ENCODE measurements at regions not wholly inside any gene's neighbourhood (a gene's known extent, or its start where the extent isn't known, plus 50 kb on each side); places are given as distances from the start of the nearest gene placed in this dataset.
"Not testable (repeated sequence)": the region's sequence is repeated elsewhere in the genome, so short reads cannot be mapped to it uniquely, and the experiment has no call there.

- no peak for DNase-seq
Measured at GRCh38 chrX:125507119-125507518, 187.4 kb downstream of the TEX13C start.

DNA sequence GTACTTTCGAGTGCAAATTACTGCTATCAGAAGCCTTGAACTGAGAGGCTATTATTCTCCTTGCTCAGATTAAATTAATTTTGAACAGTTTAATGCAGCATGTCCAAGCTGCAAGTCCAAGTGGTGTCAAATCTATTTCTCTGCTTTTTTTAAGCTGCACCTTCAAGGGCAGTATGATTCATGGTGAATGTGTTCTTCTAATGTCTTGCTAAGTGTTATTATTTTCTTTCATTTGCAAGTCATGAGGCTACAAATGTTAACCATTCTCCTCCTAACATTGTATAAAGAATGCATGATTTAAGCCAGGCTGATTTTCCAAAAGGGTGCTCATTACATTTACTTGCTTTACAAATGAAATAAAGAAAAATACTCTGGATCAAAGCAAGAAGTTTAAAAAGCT, 200.4 kb downstream of the TEX13C start:
- DNase-seq, result no peak

DNA sequence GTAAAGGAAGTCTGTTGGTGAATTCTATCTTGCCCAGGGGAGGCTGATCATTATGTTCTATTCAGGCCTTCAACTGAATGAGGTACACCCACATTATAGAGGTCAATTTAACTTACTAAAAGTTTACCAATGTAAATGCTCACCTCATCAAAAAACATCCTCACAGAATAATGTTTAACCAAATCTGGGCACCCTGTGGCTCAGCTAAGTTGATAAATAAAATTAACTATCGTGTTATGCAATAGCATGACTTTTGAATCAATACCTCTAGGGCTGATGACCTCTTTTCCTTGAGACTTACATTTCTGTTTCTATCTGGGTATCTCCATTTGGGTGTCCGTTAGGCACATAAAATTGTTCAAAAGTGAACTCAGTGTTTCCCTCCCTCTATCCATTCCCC, 203.1 kb downstream of the TEX13C start:
- no peak for DNase-seq

DNA sequence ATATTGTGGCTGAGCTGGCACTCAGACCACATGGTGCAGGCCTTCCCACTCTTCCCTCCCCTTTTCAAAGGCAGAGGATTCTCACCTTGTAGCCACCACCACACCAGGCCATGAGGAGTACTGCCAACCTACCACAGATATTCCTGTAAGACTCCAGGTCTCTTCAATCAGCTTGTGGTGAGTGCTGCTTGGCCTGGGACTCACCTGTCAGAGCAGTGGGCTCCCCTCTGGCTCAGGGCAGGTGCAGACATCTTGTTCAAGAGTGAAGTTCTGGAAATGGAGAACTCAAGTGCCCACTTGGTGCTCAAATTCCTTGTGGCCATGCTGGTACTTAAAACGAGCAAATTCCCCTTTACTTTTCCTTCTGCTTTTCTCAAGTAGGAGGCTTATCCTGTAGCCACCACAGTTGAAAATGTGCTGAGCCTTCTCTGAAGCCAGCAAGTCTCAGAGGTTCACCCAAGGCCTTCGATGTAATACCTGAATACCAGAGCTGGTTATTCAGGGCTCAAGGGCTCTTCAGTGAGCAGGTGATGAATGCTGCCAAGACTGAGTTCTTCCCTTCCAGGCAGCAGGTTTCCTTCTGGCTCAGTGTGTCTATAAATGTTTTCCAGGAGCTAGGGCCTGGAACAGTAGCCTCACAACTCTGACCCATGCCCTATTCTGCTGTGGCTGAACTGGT, 212.9 kb downstream of the TEX13C start:
- DNase-seq, result no peak

GRCh38 chrX:125533352-125533751, 213.7 kb downstream of the TEX13C start:
- DNase-seq, result no peak

- no peak for DNase-seq
Measured at GRCh38 chrX:125544031-125544660, 224.5 kb downstream of the TEX13C start.

GRCh38 chrX:125544856-125545255, 225.2 kb downstream of the TEX13C start:
- no peak for DNase-seq

- no peak for DNase-seq
Measured at GRCh38 chrX:125577479-125577878, 257.8 kb downstream of the TEX13C start.

DNA sequence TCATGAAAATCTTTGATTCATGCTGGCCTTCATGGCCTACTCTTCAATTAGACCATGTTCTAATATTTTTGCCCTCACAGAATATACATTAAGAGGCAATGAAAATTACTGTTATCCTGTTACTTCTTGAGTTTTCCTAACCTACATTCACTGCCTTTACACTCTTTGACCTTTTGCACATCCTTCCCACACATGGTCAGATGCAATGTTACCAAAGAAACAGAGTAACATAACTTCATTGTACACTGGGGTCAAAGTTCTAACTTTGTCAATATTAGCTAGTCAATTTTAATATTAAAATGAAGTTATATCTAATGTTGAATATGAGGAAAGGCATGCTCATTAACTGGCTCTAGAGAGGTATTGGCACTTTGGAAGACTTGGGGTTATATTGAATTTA, 284.8 kb downstream of the TEX13C start:
- no peak for DNase-seq

GRCh38 chrX:125605145-125605544, 285.5 kb downstream of the TEX13C start:
- no peak for DNase-seq

DNA sequence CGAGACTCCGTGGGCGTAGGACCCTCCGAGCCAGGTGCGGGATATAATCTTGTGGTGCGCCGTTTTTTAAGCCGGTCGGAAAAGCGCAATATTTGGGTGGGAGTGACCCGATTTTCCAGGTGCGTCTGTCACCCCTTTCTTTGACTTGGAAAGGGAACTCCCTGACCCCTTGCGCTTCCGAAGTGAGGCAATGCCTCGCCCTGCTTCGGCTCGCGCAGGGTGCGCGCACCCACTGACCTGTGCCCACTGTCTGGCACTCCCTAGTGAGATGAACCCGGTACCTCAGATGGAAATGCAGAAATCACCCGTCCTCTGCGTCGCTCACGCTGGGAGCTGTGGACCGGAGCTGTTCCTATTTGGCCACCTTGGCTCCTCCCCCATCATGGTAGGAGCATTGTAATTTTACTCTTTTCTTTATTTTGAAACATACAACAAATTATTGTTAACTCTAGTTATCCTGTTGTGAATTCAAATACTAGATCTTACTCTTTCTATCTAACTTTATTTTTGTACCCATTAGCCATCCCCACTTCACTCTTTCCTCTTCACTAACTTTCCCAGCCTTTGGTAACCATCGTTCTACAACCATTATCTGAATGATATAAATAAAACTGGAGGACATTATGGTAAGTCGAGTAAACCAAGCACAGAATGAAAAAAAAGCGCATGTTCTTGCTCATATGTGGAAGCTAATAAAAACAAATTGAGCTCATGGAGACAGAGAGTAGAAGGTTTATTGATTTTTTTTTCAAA, 295.1 kb downstream of the TEX13C start:
- not testable (repeated sequence) for DNase-seq

DNA sequence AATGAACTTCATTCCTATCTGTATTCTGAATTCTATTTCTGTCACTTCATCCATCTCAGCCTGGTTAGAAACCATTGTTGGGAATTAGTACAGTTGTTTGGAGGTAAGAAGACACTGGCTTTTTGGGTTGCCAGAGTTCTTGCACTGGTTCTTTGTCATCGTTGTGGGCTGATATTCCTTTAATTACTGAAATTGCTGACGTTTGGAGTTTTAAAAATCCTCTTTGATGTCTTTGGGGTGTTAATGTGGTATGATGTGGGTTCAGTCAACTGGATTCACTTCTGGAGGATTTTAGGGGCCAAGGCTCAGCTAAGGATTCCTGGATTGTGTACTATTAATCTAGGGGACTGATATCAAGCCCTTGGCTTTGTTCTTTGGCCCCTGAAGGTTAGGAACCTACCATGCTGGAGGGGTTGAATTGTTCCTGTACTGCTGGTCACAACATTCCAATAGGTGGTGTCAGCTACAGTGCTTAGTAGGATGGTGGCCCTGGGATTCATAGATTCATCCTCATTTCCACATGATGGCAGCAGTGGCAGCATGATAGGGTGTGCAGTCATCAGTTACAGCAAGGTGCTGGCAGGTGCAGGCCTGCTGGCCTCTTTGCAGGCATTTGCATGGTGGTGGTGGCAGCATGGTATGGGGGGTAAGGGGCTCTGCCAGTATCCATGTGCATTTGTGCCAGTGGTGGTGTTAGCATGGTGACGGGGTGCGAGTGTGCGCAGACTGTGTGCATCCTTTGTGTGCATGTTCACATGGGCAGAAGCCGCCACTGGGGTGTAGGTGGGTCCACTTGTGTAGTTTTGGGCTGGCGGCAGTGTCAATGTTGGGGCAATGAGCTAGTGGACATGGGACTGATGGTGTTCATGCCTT, 301.3 kb downstream of the TEX13C start:
- no peak for DNase-seq

- DNase-seq, result no peak
Measured at GRCh38 chrX:125621588-125621927, 301.9 kb downstream of the TEX13C start.

DNA sequence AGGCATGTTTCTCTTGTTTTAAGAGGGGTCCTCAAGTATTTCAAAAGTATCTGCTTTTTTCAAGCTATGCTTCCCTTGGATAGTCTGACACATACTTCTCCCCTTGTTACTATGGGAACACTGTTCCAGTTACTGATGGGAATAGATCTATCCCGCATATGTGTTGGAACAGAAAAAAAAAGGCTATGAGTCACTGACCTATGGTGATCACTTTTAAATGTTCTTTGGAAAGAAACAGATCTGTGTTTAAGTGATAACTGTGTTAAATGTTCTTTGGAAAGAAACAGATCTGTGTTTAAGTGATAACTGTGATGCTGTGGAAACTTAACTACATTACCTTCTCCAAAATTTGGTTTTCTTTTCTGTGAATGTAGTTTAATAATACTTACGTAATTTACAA, 303.2 kb downstream of the TEX13C start:
- no peak for DNase-seq

- DNase-seq, result no peak
Measured at GRCh38 chrX:125627676-125628075, 308.0 kb downstream of the TEX13C start.

- no peak for DNase-seq
Measured at GRCh38 chrX:125628435-125628834, 308.8 kb downstream of the TEX13C start.

DNA sequence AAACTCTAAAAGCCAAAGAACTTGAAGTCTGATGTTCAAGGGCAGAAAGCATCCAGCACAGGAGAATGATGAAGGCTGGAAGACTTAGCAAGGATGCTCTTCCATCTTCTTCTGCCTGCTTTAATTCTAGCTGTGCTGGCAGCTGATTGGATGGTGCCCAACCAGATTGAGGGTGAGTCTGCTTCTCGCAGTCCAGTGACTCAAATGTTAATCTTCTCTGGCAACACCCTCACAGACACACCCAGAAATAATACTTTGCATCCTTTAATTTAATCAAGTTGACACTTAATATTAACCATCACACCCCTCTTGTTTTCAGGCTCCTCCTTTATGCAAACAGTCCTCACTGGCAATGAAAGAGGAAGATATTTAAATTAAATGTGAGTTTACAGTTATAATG, 321.7 kb downstream of the TEX13C start:
- no peak for DNase-seq

DNA sequence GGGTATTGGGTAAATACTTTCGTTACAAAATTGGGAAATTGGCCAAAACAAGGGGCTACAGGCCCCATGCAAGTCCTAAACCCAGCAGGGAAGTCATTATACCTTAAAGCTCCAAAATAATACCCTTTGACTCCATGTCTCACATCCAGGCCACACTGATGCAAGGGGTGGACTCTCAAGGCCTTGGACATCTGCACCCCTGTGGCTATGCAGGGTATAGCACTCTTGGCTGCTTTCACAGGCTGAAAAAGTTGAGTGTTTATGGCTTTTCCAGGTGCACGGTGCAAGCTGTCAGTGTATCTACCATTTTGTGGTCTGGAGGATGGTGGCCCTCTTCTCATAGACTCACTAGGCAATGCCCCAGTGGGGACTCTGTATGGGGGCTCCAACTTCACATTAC, 326.5 kb downstream of the TEX13C start:
- no peak for DNase-seq

DNA sequence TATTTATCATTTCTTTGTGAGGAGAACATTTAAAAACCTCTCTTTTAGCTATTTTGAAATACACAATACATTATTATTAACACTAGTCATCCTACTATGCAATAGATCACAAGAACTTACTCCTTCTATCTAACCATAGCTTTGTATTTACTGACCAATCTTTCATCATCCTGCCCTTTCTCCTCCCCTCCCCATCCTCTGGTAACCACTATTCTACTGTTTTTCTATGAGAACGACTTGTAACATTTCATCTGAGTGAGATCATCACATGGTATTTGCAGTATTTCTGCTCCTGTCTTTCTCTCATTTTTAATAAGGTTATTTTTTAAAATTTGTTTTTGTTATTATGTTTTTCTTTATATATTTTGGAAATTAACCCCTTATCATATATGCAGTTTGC, 331.8 kb downstream of the TEX13C start:
- no peak for DNase-seq

DNA sequence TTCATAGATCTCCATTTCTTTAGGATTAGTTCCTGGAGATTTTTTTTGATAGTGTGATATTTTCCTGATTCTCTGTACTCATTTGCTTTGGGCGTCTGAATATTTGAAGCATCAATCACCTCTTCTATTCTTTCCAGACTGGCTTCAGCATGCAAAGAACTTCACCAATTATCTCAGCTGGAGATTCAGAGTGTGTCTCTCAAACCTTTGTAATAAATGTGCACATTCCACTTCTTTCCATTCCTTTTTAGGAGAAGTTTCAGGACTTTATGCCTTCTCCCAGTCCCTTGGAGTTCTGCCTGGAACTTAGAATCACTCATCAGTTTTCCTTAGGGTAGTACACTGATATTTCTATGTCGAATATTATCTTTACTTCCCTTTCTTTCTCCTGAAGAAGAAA, 334.8 kb downstream of the TEX13C start:
- DNase-seq, result no peak

DNA sequence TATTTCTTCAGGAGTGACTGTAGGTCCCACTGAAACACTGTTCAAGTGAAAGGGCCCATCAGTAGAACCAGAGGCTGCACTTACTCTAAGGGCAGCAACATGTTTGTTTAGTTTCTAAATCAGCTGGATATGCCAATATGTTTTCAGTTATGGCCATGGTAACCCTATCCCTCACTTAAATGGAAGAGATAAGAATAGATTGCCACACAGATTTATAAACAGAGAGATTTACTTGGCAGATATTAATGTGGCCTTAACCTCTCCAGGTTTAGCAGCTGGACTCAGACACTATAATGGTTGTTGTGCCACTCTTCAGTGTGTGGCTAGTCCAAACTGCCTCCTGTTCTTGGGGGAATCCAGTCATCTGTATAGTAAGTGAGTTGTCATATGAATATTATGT, 354.1 kb downstream of the TEX13C start:
- DNase-seq, result no peak

DNA sequence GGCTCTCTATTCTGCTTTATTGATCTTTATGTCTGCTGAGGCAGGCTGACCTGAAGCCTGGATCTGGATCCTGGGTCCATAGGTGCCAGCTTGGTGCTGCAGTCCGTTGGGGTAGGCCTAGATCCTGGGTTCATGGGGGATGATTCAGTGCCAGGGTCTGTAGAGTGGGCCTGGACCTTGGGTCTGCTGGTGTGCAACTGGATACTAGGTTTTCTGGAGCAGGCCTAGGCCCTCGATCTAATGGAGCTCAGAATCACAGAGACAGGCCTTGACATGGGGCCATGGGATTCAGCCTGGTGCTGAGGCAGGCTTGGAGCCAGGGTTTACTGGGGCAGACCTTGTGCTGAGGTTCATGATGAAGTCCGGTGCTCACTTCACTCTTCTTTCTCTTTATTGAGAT, 358.6 kb downstream of the TEX13C start:
- no peak for DNase-seq

DNA sequence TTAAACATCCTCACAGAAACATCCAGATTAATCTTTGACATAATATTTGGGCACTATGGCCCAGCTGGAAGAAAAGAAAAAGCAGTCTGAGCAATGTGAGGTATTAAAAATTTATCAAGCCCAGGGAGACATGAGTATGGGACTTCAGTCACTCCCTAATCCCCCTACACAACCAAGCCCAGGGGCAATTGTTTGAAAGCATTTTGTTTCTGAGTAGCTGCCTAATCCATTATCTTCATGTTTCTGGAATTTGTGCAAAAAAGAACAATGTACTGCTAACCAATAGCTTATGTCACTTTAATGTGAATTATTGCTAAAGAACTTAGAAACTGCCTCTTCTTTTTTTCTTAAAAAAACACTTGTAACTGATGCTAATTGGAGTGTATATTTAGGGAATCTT, 360.7 kb downstream of the TEX13C start:
- DNase-seq, result no peak
